ENCODE measurements at regions not wholly inside any gene's neighbourhood (a gene's known extent, or its start where the extent isn't known, plus 50 kb on each side); places are given as distances from the start of the nearest gene placed in this dataset.

DNA sequence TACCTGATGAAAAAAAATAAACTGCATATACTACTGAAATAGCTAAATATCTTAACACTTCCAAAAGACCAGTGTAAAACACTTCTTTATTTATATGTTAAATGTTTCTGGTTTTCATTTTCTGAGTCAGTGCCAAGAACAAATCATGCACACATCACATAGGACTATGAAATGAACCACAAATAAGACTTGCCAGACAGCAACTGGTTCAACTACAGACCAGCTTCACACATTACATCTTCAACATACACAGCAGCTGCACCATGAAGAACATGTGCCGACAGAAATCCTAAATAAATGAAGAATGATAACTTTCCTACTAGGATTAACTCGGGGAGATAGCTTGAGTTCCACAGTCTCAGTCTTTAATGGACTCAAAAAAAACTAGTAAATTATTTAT, 168.3 kb upstream of the STXBP5 start:
- DNase-seq (ENCODE audit: low read depth), result no peak

DNA sequence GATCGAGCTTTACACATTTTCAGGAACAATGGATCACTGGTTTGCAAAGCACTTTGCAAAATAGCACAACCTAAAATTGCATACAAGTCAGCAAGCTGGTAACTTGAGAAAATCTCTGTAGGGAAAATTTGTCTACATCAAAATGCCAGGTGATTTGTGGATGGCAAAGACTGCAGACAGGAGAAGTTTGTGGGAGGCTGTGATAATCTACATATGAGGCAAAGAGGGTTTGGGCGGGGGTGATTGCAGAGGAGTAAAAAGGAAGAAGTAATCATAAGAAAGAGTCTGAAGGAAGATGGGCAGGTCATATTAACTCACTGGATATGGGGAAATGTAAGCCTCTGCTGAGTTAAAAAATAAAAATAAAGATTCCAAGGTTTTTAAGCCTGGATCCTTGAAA, 166.3 kb upstream of the STXBP5 start:
- DNase-seq (ENCODE audit: low read depth), result no peak

DNA sequence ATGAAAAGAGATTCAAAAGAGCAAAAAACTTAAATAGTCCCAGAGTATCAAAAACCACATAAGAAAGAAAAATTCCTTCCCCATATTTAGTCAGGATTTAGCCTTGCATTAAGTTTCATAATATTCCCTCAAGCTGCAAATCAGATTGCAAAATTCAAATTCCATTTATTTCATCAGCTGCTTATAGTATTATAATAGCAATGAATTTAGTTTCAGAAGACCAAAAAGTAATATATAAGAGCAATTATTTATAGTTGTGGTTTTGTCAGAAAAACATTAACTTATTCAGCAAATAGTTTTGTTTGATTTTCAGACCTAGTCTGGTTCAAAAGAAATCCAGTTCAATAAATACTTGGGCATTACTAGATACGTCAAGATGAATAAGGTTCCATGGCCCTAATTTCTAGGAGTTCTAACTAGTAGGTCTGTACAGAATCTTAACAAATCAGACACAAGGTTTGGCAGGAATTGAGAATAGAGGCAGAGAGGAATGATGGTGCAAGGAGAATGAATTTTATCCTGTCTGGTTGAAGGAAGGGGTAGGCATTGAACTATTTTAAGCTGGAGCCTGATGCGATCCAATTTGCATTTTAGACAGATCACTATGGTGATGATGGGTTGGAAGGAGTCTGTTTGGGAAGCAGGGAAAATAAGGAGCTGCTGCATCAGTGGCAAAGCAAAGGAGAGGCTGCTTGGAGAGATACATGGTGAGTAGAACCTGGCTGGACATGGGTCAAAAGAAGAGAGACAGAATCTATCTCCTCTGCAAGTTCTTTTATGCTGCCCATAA, 163.9 kb upstream of the STXBP5 start:
- no peak for DNase-seq (ENCODE audit: low read depth)

DNA sequence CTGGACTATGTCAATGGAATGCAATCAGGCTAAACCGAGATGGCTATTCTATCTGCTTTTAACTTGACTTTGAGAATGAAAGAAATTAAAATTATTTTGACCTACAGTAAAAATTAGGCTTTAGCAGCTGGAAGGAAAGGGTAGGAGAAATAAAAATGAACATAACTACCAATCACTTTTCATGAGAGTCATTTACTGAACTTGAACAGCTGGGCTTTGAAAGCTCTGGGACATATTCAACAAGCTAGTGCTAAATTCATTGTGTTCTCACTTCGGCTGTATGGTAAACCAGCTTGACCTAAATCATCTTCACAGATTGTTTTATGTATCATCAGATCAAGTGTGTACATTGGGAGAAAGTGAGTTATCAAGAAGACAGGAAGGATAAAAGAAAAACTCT, 161.5 kb upstream of the STXBP5 start:
- DNase-seq (ENCODE audit: low read depth), result no peak

DNA sequence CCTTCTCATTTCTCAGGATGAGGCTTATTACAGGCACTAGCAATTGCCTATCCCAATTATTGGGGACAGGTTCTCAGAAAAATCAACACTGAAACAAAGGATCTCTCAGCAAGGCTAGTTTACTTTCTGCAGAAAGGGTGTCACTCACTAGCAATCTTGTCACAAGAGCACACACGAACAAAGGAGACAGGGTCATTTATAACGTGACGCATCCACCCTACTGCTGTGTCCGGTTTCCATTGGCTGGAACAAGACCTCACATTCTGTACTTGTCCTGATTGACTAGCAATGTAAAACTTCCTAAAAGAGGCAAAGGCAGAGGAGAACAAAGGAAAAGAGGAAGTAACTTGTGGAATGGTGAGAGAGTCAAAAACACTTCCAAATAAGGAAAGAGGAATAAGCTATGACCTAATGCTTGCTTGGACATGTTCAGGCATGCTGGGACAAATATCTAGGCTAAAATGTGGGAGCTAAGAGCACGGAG, 160.2 kb upstream of the STXBP5 start:
- DNase-seq (ENCODE audit: low read depth), result no peak

DNA sequence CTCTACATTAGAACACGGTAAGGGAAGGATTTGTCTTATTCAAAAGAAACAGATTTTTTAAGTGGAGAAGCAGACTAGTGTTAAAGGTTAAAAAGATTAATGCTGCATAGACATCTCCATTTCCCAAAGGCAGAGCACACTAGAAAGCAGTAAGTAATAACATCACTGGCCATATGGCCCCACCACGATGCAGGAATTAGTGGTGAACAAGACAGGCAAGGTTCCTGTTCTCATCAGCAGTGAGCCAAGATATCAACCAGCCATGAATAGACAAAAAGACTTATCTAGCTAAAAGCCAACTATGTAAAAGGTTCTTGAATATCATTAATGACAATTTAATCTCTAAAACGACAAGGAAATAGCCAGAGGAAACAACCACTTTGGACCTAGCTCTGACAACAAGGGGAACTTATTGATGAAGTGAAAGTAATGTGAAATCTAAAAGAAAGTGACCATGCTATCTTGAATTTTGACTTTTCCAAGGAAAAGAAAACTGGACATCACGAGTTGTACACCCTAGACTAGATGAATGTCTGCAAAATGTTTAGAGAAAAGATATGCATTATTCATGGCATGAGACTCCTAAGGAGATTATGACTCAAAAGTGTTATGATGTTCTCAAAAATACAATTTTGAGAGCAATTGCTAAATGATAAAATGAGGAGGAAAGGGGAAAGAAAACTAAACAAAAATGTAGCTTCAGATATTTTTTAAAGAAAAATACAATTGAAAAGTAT, 157.9 kb upstream of the STXBP5 start:
- DNase-seq (ENCODE audit: low read depth), result no peak

DNA sequence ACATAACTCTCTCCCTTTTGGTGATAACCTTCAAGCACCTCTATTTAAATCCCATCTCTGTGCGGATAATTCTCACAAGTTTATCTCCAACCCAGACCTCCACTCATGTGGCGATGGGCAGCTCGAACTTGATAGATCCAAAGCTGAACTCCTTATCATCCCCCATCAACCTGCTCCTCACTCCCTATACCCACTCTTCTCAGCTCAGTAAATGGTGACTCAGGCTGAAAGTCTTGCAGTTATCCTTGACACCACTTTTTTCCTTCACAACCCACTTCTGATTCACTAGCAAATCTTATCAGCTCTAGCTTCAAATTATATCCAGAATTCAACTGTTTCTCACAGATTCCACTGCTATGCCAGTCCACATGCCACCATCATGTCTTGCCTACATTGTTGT, 155.3 kb upstream of the STXBP5 start:
- no peak for DNase-seq (ENCODE audit: low read depth)

DNA sequence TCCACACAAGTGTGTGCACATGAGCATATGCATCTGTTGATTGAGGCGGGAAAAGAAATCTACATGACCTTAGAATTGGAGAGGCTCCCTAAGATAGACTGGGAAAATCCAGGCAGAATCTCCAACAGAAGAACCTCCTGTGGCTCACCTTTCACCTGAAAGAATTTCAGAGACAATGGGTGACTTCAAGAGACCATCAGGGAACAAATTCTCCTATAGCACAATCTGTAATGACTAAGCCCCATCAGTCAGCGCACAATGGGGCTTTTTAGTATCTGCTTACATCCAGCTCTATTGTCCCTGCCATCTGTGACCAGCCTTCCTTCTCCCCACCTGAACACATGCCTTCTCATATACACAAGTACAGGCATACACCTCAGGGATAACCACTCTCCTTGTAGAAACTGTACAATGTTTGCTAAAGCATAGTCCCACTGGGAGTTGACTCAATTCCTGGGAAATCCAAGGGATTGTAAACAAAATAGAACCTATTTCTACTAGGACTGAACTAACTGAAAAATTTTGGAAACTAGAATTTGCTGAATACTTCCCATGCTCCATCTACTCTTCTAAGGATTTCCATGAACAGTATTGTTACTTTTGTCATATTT, 150.8 kb upstream of the STXBP5 start:
- no peak for DNase-seq (ENCODE audit: low read depth)

DNA sequence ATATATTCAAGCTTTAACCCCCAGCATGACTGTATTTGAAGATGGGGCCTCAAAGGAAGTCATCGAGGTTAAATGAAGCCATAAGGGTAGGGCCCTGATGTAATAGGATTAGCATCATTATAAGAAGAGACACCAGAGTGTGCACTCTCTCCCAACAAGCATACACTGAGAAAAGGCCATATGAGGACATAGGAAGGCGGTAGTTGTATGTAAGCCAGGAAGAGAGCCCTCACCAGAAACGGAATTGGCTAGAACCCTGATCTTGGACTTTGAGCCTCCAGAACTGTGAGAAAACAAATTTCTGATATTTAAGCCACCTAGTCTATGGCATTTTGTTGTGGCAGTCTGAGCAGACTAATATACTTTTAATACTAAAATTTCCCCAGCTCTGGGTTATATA, 150.1 kb upstream of the STXBP5 start:
- DNase-seq (ENCODE audit: low read depth), result no peak

DNA sequence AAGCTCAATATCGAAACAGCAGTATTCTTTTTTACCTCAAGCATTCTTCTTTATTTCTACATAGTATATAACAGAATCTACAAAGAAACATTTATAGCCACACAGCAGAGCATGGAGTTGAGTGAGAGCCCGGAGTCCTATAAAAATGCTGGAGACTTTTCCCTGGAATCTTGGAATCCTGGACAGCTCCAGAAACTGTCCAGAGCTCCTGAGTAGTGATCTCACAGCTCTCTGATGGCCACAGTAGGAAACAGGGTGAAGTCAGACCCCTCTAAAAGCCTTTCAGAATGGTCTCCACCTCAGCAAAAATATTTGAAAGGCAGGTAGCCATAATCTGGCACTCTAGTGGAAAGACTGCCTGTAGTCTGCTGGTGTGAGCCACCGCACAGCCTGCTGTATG, 149.3 kb upstream of the STXBP5 start:
- DNase-seq (ENCODE audit: low read depth), result no peak

DNA sequence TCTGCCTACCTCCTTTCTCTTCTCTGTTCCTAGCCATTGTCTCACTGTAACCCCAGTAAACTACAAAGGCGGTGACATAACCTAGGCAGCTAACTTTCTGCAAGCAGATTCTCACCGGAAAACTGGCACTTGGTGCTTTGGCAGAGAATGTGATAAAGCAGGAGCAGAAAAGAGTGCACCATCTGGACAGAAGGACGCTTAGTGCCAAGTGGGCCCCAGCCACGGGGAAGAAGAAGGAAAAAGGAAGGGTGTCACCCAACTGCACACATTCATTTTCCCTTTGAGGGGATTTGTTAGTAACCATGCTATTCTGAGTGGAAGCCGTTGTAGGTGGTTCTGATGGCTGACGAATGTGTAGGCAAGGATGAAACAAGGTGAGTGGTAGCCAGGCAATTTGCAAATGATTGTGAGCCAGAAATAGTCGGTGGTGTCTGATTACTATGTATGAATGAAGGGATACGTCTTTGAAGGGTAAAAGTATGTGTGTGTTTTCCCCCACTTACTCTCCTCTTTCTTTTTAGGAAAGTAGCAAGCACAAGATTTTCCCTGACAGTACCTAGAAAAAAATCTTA, 148.3 kb upstream of the STXBP5 start:
- DNase-seq (ENCODE audit: low read depth), result no peak

DNA sequence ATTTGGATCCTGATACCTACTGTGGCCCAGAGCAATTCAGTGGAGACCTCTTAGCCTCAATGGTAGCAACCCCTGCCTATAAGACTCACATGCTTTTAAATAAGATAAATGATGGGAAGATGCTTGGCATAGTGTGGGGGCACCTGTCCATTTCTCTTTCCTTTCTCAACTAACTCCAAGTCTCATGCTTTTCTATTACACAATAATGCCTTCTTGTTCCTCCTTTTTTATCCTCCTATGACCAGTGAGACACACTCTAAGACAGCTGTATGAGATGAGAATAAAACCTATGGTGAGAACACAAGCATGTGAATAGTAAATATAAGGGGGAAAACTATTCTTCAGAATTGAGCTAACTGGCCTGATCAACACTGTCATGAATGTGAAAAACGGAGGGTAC, 147.0 kb upstream of the STXBP5 start:
- DNase-seq (ENCODE audit: low read depth), result no peak

DNA sequence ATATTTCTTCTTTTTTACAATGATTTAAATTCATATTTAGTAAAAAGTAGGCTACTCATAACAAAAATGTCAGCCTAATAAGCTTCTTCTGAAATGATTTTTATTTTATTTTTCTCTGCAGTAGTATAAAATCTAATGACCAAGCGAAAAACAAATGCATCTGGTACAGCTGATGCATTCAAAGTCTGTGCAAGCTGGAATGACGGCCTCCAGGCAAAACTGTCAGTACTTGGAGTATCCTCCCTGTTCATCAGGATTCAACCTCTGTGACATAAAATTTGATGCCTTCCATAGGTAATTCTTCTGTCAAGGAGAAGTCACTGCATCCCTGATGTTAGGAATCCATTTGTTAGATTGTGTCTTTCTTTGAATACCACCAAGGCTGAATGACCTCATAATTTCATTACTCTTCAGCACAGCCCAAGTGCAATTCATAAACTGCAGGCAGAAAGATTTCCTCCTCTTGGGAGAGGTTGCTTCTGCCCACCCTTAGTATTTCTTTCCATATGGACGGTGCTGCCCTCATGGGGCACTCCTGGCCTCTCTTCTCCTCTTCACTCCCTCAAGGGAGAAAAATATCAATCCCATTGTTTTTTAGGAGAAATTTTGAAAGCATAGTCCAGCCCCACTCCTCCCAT, 146.4 kb upstream of the STXBP5 start:
- no peak for DNase-seq (ENCODE audit: low read depth)

DNA sequence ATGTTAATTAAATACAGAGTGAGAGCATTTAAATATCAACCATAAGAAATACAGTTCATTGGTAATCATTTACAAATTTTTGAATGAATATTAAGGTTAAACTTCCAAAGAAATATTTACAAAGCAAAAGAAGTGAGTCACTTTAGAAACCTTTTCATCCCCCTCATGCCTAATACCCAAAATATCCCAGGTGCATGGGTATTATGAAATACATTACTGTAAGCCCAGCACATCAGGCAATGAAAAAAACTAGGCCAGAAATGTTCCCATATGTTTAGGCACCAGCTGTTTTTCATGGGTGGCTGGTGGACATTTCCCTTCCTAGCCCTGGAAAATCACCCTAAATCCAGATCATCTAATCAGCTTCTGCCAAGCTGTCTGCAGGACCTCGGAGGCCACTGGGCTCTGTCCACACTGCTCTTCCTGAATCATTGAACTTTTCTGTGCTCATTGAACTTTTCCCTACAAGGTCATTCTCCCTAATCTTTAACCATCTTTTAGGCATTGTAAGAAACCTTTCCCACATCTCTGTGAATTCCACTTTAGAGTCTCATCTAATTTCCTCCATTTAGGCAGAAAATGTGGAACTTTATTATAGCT, 145.3 kb upstream of the STXBP5 start:
- DNase-seq (ENCODE audit: low read depth), result no peak

DNA sequence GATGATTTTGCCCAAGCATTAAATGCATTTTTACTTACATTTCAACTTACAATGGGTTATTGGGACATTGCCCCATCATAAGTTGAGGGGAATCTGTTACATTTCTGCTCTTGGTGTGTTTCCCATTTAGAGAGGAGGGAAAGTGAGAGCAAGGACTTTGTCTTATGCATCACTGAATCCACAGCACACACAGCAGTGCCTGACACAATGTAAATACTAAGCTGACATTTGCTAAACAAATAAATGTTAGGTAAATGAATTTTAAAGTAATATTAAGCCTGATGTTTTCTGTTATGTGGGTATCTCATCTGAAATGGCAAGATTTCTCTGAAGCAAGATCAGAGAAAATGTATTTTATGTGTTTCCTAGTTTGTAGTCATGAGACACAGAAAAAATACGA, 143.6 kb upstream of the STXBP5 start:
- no peak for DNase-seq (ENCODE audit: low read depth)

DNA sequence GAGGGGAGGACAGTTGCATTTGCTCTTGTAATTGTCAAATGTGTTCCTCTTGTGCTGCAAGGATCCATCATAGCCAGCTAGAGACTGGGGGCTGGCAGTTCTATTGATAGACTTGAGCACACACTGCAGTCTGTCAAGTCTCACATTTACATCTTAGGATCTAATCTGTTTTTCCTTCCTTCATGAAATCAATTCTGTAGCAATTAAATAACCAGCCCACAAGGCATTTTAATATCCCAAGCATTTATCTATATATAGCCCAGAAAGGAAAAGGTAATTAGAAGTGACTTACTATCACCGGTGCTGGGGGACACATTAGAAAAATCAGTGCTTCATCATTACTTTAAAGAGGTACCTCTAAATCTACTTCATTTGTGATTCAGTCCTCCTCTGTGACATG, 143.0 kb upstream of the STXBP5 start:
- no peak for DNase-seq (ENCODE audit: low read depth)

DNA sequence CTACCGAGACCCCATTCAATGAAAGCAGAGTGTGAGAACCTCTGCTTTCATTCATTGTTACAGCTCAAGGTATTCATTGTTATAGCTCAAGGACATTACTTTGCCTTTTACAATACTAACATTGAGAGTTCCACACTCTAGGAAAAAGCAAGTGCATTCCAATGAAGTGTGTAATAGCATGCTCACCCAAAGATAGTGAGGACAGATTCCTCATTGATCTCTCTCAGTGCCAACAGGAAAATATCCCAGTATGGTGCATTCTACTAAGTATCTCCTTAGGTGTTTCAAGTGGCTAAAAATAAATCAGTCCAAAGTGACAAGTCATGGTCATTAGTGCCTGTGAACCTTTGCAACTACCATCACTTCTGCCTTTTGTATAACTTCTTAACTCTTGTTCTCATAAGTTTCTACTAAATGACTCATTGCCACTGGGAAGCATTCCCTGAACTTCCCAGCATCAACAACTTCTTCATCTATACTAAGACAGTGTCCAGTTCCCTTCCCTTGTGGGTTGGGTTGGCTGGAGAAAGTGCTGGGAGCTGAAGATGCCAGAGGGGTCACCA, 140.7 kb upstream of the STXBP5 start:
- no peak for DNase-seq (ENCODE audit: low read depth)

DNA sequence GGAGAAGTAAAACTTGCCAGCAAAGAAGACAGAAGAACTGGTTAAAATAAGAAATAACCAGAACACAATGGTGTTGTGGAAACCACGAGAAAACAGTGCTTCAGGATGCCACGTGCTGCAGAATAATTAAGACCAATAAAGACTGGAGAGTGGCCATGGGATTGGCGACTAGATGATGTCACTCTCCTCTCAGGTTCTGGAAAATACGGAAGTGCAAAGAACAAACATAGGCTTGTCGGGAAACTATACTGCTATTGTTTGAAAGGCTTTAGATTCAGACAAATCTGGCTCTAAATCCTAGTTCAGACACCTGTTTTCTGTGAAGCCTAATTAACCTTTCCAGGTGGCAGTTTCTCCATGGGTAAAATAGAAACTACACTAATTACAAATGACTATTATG, 138.4 kb upstream of the STXBP5 start:
- no peak for DNase-seq (ENCODE audit: low read depth)

DNA sequence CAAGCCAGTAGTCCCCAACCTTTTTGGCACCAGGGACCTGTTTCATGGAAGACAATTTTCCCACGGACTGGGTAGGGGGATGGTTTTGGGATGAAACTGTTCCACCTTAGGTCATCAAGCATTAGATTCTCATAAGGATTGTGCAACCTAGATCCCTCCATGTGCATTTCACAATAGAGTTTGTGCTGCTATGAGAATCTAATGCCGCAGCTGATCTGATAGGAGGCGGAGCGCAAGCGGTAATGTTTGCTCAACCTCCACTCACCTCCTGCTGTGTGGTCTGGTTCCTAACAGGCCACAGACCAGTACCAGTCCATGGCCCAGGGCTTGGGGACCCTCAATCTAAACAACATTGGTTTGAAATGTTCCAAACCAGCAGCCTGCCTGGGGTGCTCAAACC, 137.0 kb upstream of the STXBP5 start:
- no peak for DNase-seq (ENCODE audit: low read depth)

DNA sequence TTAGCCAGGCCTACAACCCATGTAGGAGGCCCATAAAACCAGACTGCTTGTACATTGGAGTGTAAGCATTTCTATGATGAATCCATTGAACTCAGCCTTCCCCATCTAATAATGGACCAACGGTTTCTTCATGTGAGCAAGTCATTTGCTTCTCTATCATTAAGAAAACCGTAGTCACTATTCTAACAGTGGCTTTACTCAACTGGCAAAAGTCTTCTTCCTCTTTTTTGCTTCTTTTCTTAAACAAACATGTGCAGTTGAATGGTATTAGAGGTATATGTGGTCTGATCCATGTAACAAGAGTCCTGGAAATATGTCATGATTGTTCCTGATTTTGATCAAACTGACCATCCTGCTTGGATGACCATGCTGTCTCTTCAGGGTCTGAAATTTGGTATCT, 132.4 kb upstream of the STXBP5 start:
- DNase-seq (ENCODE audit: low read depth), result no peak

DNA sequence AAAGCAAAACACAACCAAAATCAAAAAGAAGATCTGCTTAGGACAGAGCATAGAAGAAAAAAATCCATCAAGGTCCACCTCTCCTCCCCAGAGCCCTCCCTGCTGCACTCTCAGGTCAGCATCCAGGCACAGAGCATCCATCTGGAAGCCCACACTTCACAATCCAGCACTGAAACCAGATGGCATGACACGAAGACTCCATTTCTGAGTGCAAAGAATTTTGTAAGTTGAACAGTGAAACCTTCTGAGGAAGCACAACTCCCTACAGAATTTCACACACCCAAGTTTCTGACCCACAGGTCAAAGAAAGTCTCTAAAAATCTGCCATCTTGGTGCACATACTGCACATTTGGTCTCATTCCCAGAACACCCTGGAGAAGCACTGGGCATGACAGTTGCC, 128.8 kb upstream of the STXBP5 start:
- DNase-seq (ENCODE audit: low read depth), result no peak
